ENCODE measurements at regions not wholly inside any gene's neighbourhood (a gene's known extent, or its start where the extent isn't known, plus 50 kb on each side); places are given as distances from the start of the nearest gene placed in this dataset.

GRCh38 chr1:60156371-60156770 lies 82.8 kb upstream of the C1orf87 start:
- H3K9ac ChIP-seq (ENCODE audit: insufficient read length), result no peak overlapping the region
- no peaks in the 10 kb centered on the region for H3K9me3 ChIP-seq (ENCODE audit: low read depth, low read length)
- no peak for DNase-seq (ENCODE audit: low read depth, low spot score)
- TF ChIP-seq FOXP2 (optimal IDR thresholded peaks at IDR 0.05; ENCODE audit: control extremely low read depth, extremely low read length, insufficient read depth) (no peak), POLR2AphosphoS5 (IDR thresholded peaks at IDR 0.05; ENCODE audit: borderline replicate concordance, low read depth, low read length) (no peak), EZH2 (IDR thresholded peaks at IDR 0.05) (no peak)
- no peak overlapping the region for H3K4me3 ChIP-seq
- no peak overlapping the region for H3K27ac ChIP-seq
- no peaks in the 10 kb centered on the region for H3K36me3 ChIP-seq (ENCODE audit: insufficient read depth, low read length)

- Histone ChIP-seq H3K27ac (no peak overlapping the region), H3K9me3 (ENCODE audit: low read depth, low read length) (no peaks in the 10 kb centered on the region), H3K9ac (ENCODE audit: insufficient read length) (no peak overlapping the region), H3K36me3 (ENCODE audit: insufficient read depth, low read length) (no peaks in the 10 kb centered on the region), H3K4me3 (no peak overlapping the region)
- DNase-seq (ENCODE audit: low read depth, low spot score), result no peak
- no peak for TF ChIP-seq EZH2 (IDR thresholded peaks at IDR 0.05)
- TF ChIP-seq FOXP2 (optimal IDR thresholded peaks at IDR 0.05; ENCODE audit: control extremely low read depth, extremely low read length, insufficient read depth), result no peak
- TF ChIP-seq POLR2AphosphoS5 (IDR thresholded peaks at IDR 0.05; ENCODE audit: borderline replicate concordance, low read depth, low read length), result no peak
These were observed 80.4 kb upstream of the C1orf87 start for GRCh38 chr1:60153961-60154360.

- H3K36me3 ChIP-seq (ENCODE audit: insufficient read depth, low read length), result no peaks in the 10 kb centered on the region
- H3K27ac ChIP-seq, result no peak overlapping the region
- no peak overlapping the region for H3K4me3 ChIP-seq
- H3K9me3 ChIP-seq (ENCODE audit: low read depth, low read length), result no peaks in the 10 kb centered on the region
- TF ChIP-seq EZH2 (IDR thresholded peaks at IDR 0.05) (no peak), POLR2AphosphoS5 (IDR thresholded peaks at IDR 0.05; ENCODE audit: borderline replicate concordance, low read depth, low read length) (no peak)
- DNase-seq (ENCODE audit: low read depth, low spot score), result no peak
- H3K9ac ChIP-seq (ENCODE audit: insufficient read length), result no peak overlapping the region
These were observed 79.3 kb upstream of the C1orf87 start for GRCh38 chr1:60152891-60153290.

GRCh38 chr1:60151311-60151710 lies 77.7 kb upstream of the C1orf87 start:
- H3K9ac ChIP-seq (ENCODE audit: insufficient read length), result no peak overlapping the region
- no peak overlapping the region for H3K4me3 ChIP-seq
- no peak for DNase-seq (ENCODE audit: low read depth, low spot score)
- H3K9me3 ChIP-seq (ENCODE audit: low read depth, low read length), result no peaks in the 10 kb centered on the region
- no peak for TF ChIP-seq POLR2AphosphoS5 (IDR thresholded peaks at IDR 0.05; ENCODE audit: borderline replicate concordance, low read depth, low read length)
- TF ChIP-seq FOXP2 (optimal IDR thresholded peaks at IDR 0.05; ENCODE audit: control extremely low read depth, extremely low read length, insufficient read depth), result no peak
- TF ChIP-seq EZH2 (IDR thresholded peaks at IDR 0.05), result no peak
- H3K27ac ChIP-seq, result no peak overlapping the region
- H3K36me3 ChIP-seq (ENCODE audit: insufficient read depth, low read length), result no peaks in the 10 kb centered on the region

GRCh38 chr1:60149251-60149650 lies 75.7 kb upstream of the C1orf87 start:
- H3K36me3 ChIP-seq (ENCODE audit: insufficient read depth, low read length), result no peaks in the 10 kb centered on the region
- H3K4me3 ChIP-seq, result no peak overlapping the region
- H3K9me3 ChIP-seq (ENCODE audit: low read depth, low read length), result no peaks in the 10 kb centered on the region
- DNase-seq (ENCODE audit: low read depth, low spot score), result no peak
- H3K9ac ChIP-seq (ENCODE audit: insufficient read length), result no peak overlapping the region
- no peak for TF ChIP-seq POLR2AphosphoS5 (IDR thresholded peaks at IDR 0.05; ENCODE audit: borderline replicate concordance, low read depth, low read length)
- no peak for TF ChIP-seq FOXP2 (optimal IDR thresholded peaks at IDR 0.05; ENCODE audit: control extremely low read depth, extremely low read length, insufficient read depth)
- TF ChIP-seq EZH2 (IDR thresholded peaks at IDR 0.05), result no peak
- no peak overlapping the region for H3K27ac ChIP-seq

GRCh38 chr1:60146884-60147283 lies 73.3 kb upstream of the C1orf87 start:
- Histone ChIP-seq H3K4me3 (no peak overlapping the region), H3K9me3 (ENCODE audit: low read depth, low read length) (no peaks in the 10 kb centered on the region), H3K9ac (ENCODE audit: insufficient read length) (no peak overlapping the region), H3K36me3 (ENCODE audit: insufficient read depth, low read length) (no peaks in the 10 kb centered on the region), H3K27ac (no peak overlapping the region)
- no peak for TF ChIP-seq EZH2 (IDR thresholded peaks at IDR 0.05)
- no peak for TF ChIP-seq FOXP2 (optimal IDR thresholded peaks at IDR 0.05; ENCODE audit: control extremely low read depth, extremely low read length, insufficient read depth)
- no peak for TF ChIP-seq POLR2AphosphoS5 (IDR thresholded peaks at IDR 0.05; ENCODE audit: borderline replicate concordance, low read depth, low read length)
- DNase-seq (ENCODE audit: low read depth, low spot score), result no peak

GRCh38 chr1:60145771-60146170 lies 72.2 kb upstream of the C1orf87 start:
- H3K9ac ChIP-seq (ENCODE audit: insufficient read length), result no peak overlapping the region
- TF ChIP-seq EZH2 (IDR thresholded peaks at IDR 0.05) (no peak), FOXP2 (optimal IDR thresholded peaks at IDR 0.05; ENCODE audit: control extremely low read depth, extremely low read length, insufficient read depth) (no peak), POLR2AphosphoS5 (IDR thresholded peaks at IDR 0.05; ENCODE audit: borderline replicate concordance, low read depth, low read length) (no peak)

GRCh38 chr1:60141743-60142142 lies 68.2 kb upstream of the C1orf87 start:
- DNase-seq (ENCODE audit: low read depth, low spot score), result no peak
- no peak for TF ChIP-seq EZH2 (IDR thresholded peaks at IDR 0.05)
- no peak for TF ChIP-seq FOXP2 (optimal IDR thresholded peaks at IDR 0.05; ENCODE audit: control extremely low read depth, extremely low read length, insufficient read depth)
- TF ChIP-seq POLR2AphosphoS5 (IDR thresholded peaks at IDR 0.05; ENCODE audit: borderline replicate concordance, low read depth, low read length), result no peak
- H3K9ac ChIP-seq (ENCODE audit: insufficient read length), result no peak overlapping the region
- H3K27ac ChIP-seq, result no peak overlapping the region
- H3K36me3 ChIP-seq (ENCODE audit: insufficient read depth, low read length), result no peaks in the 10 kb centered on the region
- H3K9me3 ChIP-seq (ENCODE audit: low read depth, low read length), result no peaks in the 10 kb centered on the region
- H3K4me3 ChIP-seq, result no peak overlapping the region

More at GRCh38 chr1:60145771-60146170, 72.2 kb upstream of the C1orf87 start:
- no peaks in the 10 kb centered on the region for H3K36me3 ChIP-seq (ENCODE audit: insufficient read depth, low read length)
- H3K9me3 ChIP-seq (ENCODE audit: low read depth, low read length), result no peaks in the 10 kb centered on the region
- no peak overlapping the region for H3K4me3 ChIP-seq
- DNase-seq (ENCODE audit: low read depth, low spot score), result no peak
- no peak overlapping the region for H3K27ac ChIP-seq

GRCh38 chr1:60141276-60141675 lies 67.7 kb upstream of the C1orf87 start:
- DNase-seq (ENCODE audit: low read depth, low spot score), result no peak
- H3K36me3 ChIP-seq (ENCODE audit: insufficient read depth, low read length), result no peaks in the 10 kb centered on the region
- H3K9me3 ChIP-seq (ENCODE audit: low read depth, low read length), result no peaks in the 10 kb centered on the region
- H3K9ac ChIP-seq (ENCODE audit: insufficient read length), result no peak overlapping the region
- TF ChIP-seq EZH2 (IDR thresholded peaks at IDR 0.05) (no peak), POLR2AphosphoS5 (IDR thresholded peaks at IDR 0.05; ENCODE audit: borderline replicate concordance, low read depth, low read length) (no peak), FOXP2 (optimal IDR thresholded peaks at IDR 0.05; ENCODE audit: control extremely low read depth, extremely low read length, insufficient read depth) (no peak)
- no peak overlapping the region for H3K27ac ChIP-seq
- no peak overlapping the region for H3K4me3 ChIP-seq

All from SK-N-MC (cell line).